Activated B cell treated with CpG ODN at 0.5 μM for 24 hours (primary cell): ENCODE measurements at regions not wholly inside any gene's neighbourhood (a gene's known extent, or its start where the extent isn't known, plus 50 kb on each side); places are given as distances from the start of the nearest gene placed in this dataset.
"Not testable (repeated sequence)": the region's sequence is repeated elsewhere in the genome, so short reads cannot be mapped to it uniquely, and the experiment has no call there.

Experiments
- ATAC-seq: fragments of 200-7000 bp; cut with Tn5 transposase; one replicate; pipeline ENCODE4 v1.10.0; 2021; ENCODE audit warnings: low read depth, mild to moderate bottlenecking, moderate library complexity
- CTCF ChIA-PET: fragments of 350-600 bp; sonication (Branson Sonifier 250); formaldehyde crosslinking; loops from one replicate; lab custom pipeline; 2021; ENCODE audit warnings: antibody characterized with exemption; lab: Charles Lee
- POLR2A ChIA-PET: fragments of 350-600 bp; sonication (Branson Sonifier 250); formaldehyde crosslinking; loops from one replicate; lab custom pipeline; 2021; ENCODE audit warnings: antibody characterized with exemption; lab: Charles Lee
- DNase-seq: peaks from one replicate; pipeline ENCODE4 v3.0.0; 2022
- H3K27ac Mint-ChIP-seq: one replicate; pipeline ENCODE4 v1.8.0; 2020; ENCODE audit warnings: mixed read lengths
- H3K27me3 Mint-ChIP-seq: one replicate; pipeline ENCODE4 v1.8.0; 2021; ENCODE audit warnings: mixed read lengths
- H3K36me3 Mint-ChIP-seq: one replicate; pipeline ENCODE4 v1.8.0; 2021; ENCODE audit warnings: low read depth, mixed read lengths
- H3K4me1 Mint-ChIP-seq: one replicate; pipeline ENCODE4 v1.8.0; 2021; ENCODE audit warnings: mixed read lengths
- H3K4me3 Mint-ChIP-seq: one replicate; pipeline ENCODE4 v1.8.0; 2020; ENCODE audit warnings: mild to moderate bottlenecking, mixed read lengths
- H3K9me3 Mint-ChIP-seq: one replicate; pipeline ENCODE4 v1.8.0; 2020; ENCODE audit warnings: mixed read lengths
- CTCF ChIP-seq: fragments of 200-600 bp; IDR thresholded peaks from one replicate; pipeline ENCODE4 v1.8.0; 2022; ENCODE audit warnings: antibody characterized with exemption, mild to moderate bottlenecking
- intact Hi-C: fragments of 100-400 bp; cut with micrococcal nuclease; formaldehyde crosslinking; loops from one replicate; pipeline ENCODE4 v1.15.1; 2024

DNA sequence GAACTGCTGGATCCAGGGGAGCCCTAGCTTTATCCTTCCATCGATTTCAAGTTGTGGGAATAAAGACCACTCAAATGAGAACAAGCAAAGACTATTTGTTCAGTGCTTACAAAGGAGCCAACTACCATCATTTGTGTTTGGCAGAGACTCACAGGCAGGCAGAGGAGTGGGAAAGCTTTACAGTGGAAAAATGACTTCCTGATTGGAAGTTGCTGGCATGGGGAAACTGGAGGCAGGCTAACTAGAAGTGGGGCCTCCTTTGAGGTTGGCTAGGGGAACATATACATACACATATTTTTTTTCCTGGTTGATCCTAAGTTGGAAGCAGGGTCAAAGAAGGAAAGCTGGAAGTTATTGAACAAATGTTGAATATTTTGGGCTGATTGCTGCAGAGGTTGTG lies 121.7 kb downstream of the ACTBL2 start:
- Mint-ChIP-seq H3K27me3 (peaks cover 1% of the 10 kb centered on the region), H3K4me1 (no peaks in the 10 kb centered on the region), H3K9me3 (no peaks in the 10 kb centered on the region), H3K4me3 (no peak overlapping the region), H3K36me3 (no peaks in the 10 kb centered on the region), H3K27ac (no peak overlapping the region)
- ATAC-seq (no peak), DNase-seq (no peak)
- no peak for TF ChIP-seq CTCF
- intact Hi-C loops, result no loop called here
- POLR2A ChIA-PET, result no interaction called here
- CTCF ChIA-PET, result no interaction called here

DNA sequence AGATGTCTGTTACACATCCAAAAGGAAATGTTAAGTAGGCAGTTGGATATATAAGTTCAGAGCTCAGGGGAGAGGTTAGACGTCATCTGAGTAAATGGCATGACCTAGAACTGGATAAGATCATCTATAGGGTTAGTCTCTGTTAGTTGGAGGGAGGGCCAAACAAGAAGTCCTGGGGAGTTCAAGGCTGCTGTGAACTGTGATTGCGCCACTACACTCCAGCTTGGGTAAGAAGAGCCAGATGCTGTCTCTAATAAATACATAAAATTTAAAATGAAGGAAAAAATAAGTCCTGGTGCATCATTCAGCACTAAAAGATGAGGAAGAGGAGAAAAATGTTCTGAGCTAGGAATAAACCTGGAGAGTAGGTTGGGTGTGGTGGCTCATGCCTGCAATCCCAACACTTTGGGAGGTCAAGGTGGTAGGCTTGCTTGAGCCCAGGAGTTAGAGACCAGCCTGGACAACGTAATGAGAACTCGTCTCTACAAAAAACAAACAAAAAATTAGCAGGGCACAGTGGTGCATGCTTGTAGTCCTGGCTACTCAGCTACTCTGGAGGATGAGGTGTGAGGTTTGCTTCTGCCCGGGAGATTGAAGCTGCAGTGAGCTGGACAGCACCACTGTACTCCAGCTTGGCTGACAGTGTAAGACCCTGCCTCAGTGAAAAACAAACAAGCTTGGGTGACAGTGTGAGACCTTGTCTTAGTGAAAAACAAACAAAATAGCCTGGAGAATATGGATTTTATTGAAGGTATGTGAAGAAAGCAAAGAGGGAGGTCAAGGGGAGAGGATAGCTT lies 123.6 kb downstream of the ACTBL2 start:
- Mint-ChIP-seq H3K36me3 (no peaks in the 10 kb centered on the region), H3K4me3 (no peak overlapping the region), H3K9me3 (no peaks in the 10 kb centered on the region), H3K27ac (no peak overlapping the region), H3K27me3 (peaks cover 4% of the 10 kb centered on the region), H3K4me1 (no peaks in the 10 kb centered on the region)
- DNase-seq (no peak), ATAC-seq (no peak)
- TF ChIP-seq CTCF, result no peak
- intact Hi-C loops, result no loop called here
- CTCF ChIA-PET, result no interaction called here
- POLR2A ChIA-PET, result no interaction called here

- H3K27ac Mint-ChIP-seq, H3K27me3 Mint-ChIP-seq, POLR2A ChIA-PET, CTCF ChIA-PET, intact Hi-C loops, ATAC-seq, H3K9me3 Mint-ChIP-seq, H3K36me3 Mint-ChIP-seq, H3K4me3 Mint-ChIP-seq, H3K4me1 Mint-ChIP-seq, DNase-seq: not testable (repeated sequence)
These were observed 125.8 kb downstream of the ACTBL2 start for GRCh38 chr5:57356850-57357249.

DNA sequence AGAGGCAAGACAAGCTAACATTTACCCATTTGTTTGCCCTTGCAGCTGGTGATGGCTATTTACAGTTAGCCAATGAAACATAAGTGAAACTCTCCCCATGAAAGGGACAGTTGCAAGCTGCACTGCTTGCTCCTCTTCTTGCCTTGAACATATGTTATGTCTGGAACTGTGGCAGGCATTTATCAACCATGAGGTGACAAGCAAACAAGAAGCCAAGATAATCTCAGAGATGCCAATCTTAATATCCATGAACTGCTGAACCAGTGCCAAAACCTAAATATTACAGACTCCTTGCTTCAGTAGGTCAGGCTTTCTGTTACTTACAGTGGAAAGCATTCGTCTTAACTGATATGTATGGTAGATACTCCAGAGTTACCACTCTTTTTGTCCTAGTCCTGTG lies 133.4 kb downstream of the ACTBL2 start:
- Mint-ChIP-seq H3K36me3 (no peaks in the 10 kb centered on the region), H3K4me3 (no peak overlapping the region), H3K4me1 (no peaks in the 10 kb centered on the region), H3K9me3 (peaks cover 7% of the 10 kb centered on the region), H3K27me3 (peaks cover 3% of the 10 kb centered on the region), H3K27ac (no peak overlapping the region)
- CTCF ChIA-PET, result no interaction called here
- ATAC-seq, result no peak
- DNase-seq, result no peak
- POLR2A ChIA-PET, result no interaction called here
- intact Hi-C loops, result no loop called here
- TF ChIP-seq CTCF, result no peak

- intact Hi-C loops, result no loop called here
- Mint-ChIP-seq H3K9me3 (peaks cover 7% of the 10 kb centered on the region), H3K4me1 (no peaks in the 10 kb centered on the region), H3K27me3 (peaks cover 3% of the 10 kb centered on the region), H3K27ac (no peak overlapping the region), H3K4me3 (no peak overlapping the region), H3K36me3 (no peaks in the 10 kb centered on the region)
- ATAC-seq (no peak), DNase-seq (no peak)
- TF ChIP-seq CTCF, result no peak
- ChIA-PET CTCF (no interaction called here), POLR2A (no interaction called here)
These were observed 134.1 kb downstream of the ACTBL2 start for GRCh38 chr5:57348376-57349140.
